Endothelial cell (in vitro differentiated cells): ENCODE measurements at regions not wholly inside any gene's neighbourhood (a gene's known extent, or its start where the extent isn't known, plus 50 kb on each side); places are given as distances from the start of the nearest gene placed in this dataset.

Experiments used
- DNase-seq: peaks from one replicate; pipeline ENCODE4 v3.0.0; 2021; ENCODE audit warnings: low spot score
- H3K27ac Mint-ChIP-seq: one replicate; pipeline ENCODE4 v1.8.0; 2021; ENCODE audit warnings: mixed read lengths, inconsistent platforms; ENCODE audit not compliant: unreplicated experiment
- H3K27me3 Mint-ChIP-seq: one replicate; pipeline ENCODE4 v1.8.0; 2021; ENCODE audit warnings: mild to moderate bottlenecking, moderate library complexity, mixed read lengths, inconsistent platforms; ENCODE audit not compliant: unreplicated experiment
- H3K36me3 Mint-ChIP-seq: one replicate; pipeline ENCODE4 v1.8.0; 2021; ENCODE audit warnings: mild to moderate bottlenecking, low read depth, mixed read lengths, inconsistent platforms; ENCODE audit not compliant: unreplicated experiment
- H3K4me1 Mint-ChIP-seq: one replicate; pipeline ENCODE4 v1.8.0; 2021; ENCODE audit warnings: mild to moderate bottlenecking, mixed read lengths, inconsistent platforms; ENCODE audit not compliant: unreplicated experiment
- H3K4me3 Mint-ChIP-seq: one replicate; pipeline ENCODE4 v1.8.0; 2021; ENCODE audit warnings: mild to moderate bottlenecking, mixed read lengths, inconsistent platforms; ENCODE audit not compliant: unreplicated experiment
- H3K9me3 Mint-ChIP-seq: one replicate; pipeline ENCODE4 v1.8.0; 2021; ENCODE audit warnings: mixed read lengths, inconsistent platforms; ENCODE audit not compliant: unreplicated experiment
- TF ChIP-seq, protein P1 (sequence below): fragments of 200-600 bp; sonication (generic); IDR thresholded peaks from one replicate; pipeline ENCODE4 v1.5.0; 2021; ENCODE audit warnings: antibody characterized with exemption; ENCODE audit not compliant: unreplicated experiment

DNA sequence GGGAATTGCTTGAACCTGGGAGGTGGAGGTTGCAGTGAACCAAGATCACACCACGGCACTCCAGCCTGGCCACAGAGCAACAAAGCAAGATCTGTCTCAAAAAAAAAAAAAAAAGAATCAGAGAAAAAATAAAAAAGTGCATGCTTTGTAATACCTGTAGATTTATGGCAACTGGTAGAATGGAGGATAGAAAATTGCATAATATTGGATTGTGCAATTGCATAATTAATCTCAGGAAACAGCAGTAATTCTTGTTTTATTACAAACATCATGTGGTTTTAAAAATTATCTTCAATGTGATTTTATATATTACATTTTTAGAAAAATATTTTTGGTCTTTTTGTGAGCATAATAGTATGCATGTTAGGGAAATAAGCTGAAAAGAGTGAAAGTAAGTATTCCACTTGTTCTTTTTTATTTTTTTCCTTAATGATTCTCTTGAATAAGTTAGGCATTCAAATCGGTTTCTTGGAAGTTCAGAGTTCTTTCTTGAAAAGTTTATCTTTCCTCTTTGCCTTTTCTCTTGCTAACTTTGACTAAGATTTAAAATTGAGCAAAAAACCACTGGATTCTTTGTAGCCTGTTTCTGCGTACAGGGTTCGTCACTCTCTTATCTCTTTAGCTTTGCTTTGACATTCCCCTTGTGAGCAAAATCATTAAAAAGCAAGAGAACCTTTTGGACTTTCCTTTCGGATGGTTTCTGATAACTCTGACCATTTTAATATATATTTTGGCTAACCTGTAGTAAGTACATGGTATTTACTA, 127.5 kb upstream of the ADAMTS5 start:
- Mint-ChIP-seq H3K4me3 (no peak overlapping the region), H3K27ac (no peak overlapping the region), H3K36me3 (no peaks in the 10 kb centered on the region), H3K9me3 (no peaks in the 10 kb centered on the region), H3K4me1 (no peaks in the 10 kb centered on the region), H3K27me3 (no peaks in the 10 kb centered on the region)
- TF ChIP-seq, protein P1, sequence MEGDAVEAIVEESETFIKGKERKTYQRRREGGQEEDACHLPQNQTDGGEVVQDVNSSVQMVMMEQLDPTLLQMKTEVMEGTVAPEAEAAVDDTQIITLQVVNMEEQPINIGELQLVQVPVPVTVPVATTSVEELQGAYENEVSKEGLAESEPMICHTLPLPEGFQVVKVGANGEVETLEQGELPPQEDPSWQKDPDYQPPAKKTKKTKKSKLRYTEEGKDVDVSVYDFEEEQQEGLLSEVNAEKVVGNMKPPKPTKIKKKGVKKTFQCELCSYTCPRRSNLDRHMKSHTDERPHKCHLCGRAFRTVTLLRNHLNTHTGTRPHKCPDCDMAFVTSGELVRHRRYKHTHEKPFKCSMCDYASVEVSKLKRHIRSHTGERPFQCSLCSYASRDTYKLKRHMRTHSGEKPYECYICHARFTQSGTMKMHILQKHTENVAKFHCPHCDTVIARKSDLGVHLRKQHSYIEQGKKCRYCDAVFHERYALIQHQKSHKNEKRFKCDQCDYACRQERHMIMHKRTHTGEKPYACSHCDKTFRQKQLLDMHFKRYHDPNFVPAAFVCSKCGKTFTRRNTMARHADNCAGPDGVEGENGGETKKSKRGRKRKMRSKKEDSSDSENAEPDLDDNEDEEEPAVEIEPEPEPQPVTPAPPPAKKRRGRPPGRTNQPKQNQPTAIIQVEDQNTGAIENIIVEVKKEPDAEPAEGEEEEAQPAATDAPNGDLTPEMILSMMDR, result no peak
- DNase-seq, result no peak

DNA sequence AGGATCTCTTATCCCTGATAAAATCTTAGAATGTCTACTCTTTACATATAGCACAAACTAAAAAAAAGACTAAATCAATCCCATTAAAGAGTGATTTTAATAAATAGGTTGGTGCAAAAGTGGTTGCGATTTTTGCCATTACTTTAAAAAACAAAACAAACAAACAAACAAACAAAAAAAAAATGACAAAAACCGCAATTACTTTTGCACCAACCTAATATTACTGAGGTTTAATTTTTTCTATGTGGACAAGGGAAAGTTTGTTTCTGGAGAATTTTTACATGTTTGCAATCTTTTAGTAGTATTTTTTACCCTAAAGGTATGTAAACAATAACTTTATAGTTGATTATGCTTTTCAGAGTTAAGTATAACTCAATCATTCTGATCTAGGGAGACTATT, 119.7 kb upstream of the ADAMTS5 start:
- Mint-ChIP-seq H3K27ac (no peak overlapping the region), H3K27me3 (no peaks in the 10 kb centered on the region), H3K36me3 (no peaks in the 10 kb centered on the region), H3K9me3 (no peaks in the 10 kb centered on the region), H3K4me1 (no peaks in the 10 kb centered on the region), H3K4me3 (no peak overlapping the region)
- TF ChIP-seq, protein P1, result no peak
- no peak for DNase-seq

DNA sequence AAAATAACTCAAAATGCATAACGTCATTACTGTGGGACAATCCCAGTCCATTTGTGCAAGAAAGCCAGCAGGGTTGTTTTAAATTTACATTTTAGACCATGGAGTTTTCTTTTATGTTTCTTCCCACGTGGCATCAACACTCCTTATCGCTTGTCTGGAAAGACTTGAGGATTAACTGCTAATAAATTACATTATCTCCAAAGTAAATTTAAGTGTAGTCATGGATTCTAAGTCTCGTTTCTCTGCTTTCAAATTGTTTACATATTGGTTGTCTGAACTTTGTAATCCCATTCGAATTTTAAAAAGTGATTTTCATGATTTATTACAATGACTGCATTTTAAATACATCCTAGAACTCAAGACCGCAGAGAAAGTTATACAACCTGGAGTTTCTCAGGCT, 119.3 kb upstream of the ADAMTS5 start:
- H3K27ac Mint-ChIP-seq, result no peak overlapping the region
- H3K36me3 Mint-ChIP-seq, result no peaks in the 10 kb centered on the region
- H3K4me1 Mint-ChIP-seq, result no peaks in the 10 kb centered on the region
- TF ChIP-seq, protein P1, result no peak
- H3K27me3 Mint-ChIP-seq, result no peaks in the 10 kb centered on the region
- no peak overlapping the region for H3K4me3 Mint-ChIP-seq
- H3K9me3 Mint-ChIP-seq, result no peaks in the 10 kb centered on the region
- no peak for DNase-seq

DNA sequence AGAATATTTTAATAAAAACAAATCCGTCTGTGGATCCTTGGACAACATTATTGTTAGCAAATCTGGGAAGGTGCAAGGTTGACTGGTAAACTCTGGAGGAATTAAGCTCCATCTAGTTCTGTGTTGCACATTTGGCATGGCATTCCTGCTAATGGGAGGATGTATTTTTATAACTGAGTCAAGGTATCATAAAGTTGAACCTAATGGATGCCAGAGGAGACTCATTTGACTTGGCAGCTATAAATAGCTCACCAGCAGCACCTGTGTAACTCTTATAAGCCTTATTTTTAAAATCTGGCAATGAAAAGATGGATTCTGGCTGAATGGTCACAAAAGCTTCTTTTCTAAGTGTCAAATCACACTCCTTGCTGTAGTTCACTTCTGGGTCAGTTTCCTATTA, 118.5 kb upstream of the ADAMTS5 start:
- TF ChIP-seq, protein P1, result no peak
- H3K4me3 Mint-ChIP-seq, result no peak overlapping the region
- H3K27ac Mint-ChIP-seq, result no peak overlapping the region
- H3K27me3 Mint-ChIP-seq, result no peaks in the 10 kb centered on the region
- no peaks in the 10 kb centered on the region for H3K9me3 Mint-ChIP-seq
- DNase-seq, result no peak
- no peaks in the 10 kb centered on the region for H3K4me1 Mint-ChIP-seq
- no peaks in the 10 kb centered on the region for H3K36me3 Mint-ChIP-seq

DNA sequence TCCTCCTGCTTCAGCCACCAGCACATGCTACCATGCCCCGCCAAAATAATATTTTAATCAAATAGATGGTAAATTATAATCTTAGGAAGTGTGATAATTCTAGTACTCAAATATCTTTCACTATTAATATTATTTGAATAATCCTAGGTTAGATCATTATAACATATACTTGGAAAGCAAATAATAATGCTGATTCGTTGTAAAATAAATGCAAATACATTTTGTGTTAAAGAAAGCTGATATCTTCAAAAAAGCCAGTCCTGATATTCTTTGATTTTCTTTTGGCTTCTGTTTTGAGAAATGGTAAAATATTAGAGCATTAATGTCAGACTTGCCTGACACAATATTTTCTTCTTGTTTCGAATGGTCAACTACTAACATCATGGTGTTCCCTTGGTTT, 116.3 kb upstream of the ADAMTS5 start:
- no peak overlapping the region for H3K27ac Mint-ChIP-seq
- H3K9me3 Mint-ChIP-seq, result no peaks in the 10 kb centered on the region
- H3K27me3 Mint-ChIP-seq, result peaks cover 4% of the 10 kb centered on the region
- DNase-seq, result no peak
- no peak overlapping the region for H3K4me3 Mint-ChIP-seq
- TF ChIP-seq, protein P1, result no peak
- no peaks in the 10 kb centered on the region for H3K4me1 Mint-ChIP-seq
- H3K36me3 Mint-ChIP-seq, result no peaks in the 10 kb centered on the region
